HG02678 (cell line): ENCODE measurements at regions not wholly inside any gene's neighbourhood (a gene's known extent, or its start where the extent isn't known, plus 50 kb on each side); places are given as distances from the start of the nearest gene placed in this dataset.

Experiments
- ATAC-seq: cut with Tn5 transposase; IDR thresholded peaks from one replicate; pipeline ENCODE4 v1.9.1; 2021; ENCODE audit warnings: mild to moderate bottlenecking, moderate library complexity; ENCODE audit not compliant: unreplicated experiment

DNA sequence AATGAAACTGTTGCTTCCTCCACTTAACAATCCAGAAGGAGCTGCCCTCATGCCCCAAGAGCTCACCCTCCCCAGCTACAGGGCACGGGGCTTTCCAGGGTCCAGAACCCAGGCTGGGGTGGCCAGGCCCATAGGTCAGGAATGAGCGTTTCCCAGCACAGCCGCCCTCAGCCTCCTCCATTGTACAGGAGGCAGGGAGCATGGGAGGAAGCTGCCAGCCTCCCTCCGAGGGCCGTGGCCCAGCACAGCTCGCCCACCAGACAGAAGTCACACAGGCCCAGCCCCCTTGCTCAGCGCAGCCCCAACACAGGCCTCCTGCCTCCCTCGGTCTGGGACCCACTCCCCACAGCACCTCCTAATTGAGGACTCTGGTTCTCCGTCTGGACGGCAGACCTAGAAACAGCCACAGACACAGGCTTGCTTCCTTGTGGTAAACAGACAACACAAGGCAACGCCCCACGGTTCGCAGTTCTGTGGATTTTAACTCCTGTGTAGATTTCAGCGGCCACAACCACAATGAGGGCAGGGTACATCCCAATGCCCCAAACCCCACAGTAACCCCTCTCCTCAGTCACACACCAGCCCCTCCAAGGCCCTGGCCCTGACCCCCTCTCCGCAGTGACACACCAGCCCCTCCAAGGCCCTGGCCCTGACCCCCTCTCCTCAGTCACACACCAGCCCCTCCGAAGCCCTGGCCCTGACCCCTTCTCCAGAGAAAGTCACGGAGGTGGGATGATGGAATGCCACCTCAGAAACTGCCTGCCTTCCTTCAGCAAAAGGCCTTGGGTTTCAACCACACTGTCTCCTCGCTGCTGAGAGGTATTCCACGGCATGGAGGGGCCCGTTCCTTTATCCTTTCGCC is 173.5 kb downstream of the DLL1 start:
- ATAC-seq = no peak

DNA sequence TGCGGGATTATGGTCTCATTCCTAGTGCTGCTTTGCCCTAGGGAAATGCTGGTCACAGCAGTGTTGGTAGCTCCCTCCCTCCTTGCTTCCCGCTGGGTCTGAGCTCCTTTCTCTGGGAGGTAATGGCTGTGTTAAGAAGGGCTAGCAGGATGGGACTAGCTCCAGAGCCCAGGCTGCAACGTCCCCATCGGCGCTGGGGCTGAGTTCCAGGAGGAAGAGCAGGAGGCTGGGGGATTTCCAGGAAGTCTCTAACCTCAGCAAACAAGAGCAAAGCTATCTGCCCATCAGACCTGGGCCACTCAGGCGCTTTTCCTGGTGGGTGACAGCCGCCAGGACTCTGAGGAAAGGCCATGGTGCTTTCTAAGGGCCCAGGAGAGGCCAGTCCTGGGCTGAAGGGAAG is 174.2 kb downstream of the DLL1 start:
- no peak for ATAC-seq

DNA sequence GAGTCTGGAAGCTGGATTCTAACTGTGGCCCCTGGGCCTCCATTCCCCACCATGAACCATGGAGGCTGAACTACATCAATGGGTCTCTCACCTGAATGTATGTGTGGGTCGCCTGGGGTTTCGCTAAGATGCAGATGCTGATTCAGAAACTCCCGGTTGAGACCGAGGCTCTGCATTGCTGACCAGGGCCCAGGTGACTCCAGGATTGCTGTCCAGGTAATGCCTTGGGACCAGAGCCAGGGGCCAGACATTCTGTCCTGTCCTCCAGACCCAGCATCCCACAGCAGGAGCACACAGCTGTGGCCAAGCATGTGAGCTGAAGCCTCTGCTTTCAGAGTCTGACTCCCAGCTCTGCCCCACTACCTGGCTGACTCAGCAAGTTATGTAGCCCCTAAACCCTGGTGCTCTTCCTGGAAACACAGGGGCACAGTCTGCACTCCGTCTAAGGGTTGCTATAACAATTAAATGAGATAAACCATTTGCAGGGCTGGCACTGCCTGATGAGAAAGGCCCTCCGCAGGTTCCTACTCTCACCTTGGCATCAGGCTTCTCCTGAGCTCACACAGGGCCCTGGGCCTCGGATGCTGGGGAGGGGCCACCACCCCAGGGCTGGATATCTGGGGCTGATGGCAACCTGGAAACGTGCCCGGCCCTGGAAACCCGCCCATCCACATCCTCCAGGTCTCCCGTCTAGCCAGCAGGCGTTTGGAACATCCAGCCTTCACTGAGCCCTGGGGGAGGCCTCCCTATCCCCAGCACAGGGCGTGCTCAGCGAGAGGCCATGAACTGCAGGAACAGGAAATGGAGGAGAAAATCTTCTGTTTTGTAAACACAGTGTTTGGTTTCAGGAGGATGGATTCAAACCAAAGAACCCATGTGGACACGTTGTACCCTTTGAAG is 175.7 kb downstream of the DLL1 start:
- no peak for ATAC-seq

DNA sequence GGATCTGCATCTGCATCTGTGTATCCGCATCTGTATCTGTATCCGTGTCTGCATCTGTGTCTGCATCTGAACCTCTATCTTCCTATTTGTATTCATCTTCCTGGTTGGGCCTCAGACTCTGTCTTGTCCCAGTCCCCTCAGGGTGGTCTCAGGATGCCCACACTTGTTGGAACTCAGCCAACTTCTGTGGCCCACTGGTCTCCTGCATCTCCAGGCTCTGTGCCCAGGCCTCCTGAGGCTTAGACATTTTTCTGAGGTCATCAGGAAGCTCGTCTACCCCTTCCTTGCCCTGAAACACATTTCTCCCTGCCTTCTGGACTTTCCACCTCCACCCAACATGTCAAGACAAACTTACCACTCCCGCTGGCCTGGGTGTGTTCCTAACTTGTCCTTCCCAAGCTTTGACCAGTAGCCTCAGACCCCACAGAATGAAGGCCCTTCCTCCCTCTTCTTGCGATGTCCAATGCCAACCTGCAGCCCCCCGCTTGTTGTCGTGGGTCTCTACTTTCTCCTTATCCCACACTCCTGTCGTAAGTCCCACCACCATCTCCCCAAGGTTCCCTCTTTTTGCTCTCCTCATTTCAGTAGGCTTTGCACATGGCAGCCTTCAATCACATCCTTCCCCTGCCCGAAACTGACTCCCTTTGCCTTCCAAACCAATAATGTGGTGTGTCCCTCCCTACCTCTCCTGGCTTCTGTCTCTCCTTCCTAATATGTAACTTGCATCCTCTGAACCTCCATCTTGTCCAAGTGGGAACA is 176.5 kb downstream of the DLL1 start:
- ATAC-seq = no peak

DNA sequence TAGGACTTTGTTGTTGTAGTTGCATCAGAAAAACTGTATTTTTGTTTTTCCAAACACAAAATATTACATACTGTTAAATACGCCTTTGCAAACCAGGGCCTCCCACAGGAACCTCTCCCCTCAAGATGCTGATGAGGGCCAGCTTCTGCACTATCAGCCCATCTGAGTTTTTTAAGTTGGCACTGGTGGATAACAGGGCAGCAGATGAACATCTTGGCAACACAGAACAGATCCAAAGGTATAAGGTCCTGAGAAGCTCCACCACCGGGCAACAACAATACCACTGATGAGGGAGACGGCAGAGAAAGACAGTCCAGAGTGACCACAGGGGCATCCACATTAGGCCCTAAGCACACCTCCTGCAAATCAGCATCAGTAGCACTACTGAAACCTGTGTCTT is 177.7 kb downstream of the DLL1 start:
- ATAC-seq = no peak

DNA sequence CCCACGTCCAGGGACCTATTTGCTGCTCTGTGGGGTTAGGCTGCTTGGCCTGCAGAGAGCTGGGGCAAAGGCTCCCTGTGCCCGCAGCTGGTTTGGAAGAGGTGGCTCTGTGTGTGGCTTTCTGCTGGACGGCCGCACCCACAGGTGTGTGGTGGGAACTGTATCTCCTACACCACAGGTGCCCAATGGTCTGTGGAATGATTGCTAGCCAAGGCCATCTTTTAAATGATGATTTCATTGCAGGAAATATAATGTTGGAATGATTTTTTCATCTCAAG is 178.4 kb downstream of the DLL1 start:
- no peak for ATAC-seq

DNA sequence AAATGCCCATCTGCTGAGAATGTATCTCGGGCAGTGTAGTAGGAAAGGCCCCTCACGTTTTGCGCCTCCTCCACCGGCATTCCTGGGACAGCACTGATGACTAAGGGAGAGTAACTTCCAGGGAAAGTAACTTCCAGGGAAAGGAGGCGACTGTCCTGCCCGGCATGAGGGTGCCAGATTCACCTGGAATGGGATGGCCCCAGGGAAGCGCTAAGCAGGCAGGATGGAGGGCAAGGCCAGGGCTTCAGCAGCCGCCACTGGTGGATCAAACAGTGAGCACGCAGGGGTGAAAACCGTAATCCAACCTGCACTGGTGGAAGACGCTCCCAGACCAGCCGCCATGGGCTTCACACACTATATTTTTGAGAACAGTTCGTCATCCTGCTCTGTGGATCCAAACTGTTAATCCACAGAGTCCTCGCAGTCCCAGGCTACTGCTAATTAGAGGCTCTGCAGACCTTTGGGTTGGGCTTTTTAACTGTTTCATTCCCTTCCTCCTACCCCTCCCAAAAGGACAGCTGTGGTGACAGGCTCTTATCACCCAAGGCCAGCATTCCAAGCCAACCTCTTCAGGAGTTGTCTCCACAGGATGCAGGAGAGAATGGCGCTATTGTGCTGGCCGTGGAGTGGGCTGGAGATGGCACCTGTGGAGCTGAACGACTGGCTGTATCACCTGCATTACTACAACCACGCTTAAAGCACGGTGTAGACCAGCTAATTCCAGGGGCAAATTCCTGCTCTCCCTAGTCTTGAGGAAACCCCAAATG is 178.9 kb downstream of the DLL1 start:
- ATAC-seq = no peak

DNA sequence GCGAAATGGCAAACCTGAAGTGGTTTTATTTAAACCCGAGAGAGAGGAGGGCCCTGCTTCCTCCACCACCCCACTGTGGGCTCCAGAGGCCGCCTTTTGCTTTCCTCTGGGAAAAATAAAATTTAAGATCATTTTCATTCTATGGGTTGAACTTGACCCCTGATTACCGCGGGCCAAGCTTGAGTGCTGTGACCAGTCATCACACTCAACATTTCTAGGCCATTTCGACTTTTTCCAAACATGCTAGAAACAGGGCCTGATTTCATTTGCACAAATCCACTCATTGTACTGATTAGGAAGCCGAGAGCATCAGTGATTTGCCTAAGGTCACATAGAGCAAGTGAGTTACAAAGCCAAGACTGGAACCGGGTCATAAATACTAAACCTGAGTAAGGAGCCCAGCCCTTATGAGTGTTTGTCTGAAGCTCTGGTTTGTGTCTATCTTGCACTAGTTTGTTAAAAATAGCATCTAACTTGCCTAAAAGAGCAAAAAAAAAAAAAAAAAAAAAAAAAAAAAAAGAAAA is 179.7 kb downstream of the DLL1 start:
- ATAC-seq = no peak

DNA sequence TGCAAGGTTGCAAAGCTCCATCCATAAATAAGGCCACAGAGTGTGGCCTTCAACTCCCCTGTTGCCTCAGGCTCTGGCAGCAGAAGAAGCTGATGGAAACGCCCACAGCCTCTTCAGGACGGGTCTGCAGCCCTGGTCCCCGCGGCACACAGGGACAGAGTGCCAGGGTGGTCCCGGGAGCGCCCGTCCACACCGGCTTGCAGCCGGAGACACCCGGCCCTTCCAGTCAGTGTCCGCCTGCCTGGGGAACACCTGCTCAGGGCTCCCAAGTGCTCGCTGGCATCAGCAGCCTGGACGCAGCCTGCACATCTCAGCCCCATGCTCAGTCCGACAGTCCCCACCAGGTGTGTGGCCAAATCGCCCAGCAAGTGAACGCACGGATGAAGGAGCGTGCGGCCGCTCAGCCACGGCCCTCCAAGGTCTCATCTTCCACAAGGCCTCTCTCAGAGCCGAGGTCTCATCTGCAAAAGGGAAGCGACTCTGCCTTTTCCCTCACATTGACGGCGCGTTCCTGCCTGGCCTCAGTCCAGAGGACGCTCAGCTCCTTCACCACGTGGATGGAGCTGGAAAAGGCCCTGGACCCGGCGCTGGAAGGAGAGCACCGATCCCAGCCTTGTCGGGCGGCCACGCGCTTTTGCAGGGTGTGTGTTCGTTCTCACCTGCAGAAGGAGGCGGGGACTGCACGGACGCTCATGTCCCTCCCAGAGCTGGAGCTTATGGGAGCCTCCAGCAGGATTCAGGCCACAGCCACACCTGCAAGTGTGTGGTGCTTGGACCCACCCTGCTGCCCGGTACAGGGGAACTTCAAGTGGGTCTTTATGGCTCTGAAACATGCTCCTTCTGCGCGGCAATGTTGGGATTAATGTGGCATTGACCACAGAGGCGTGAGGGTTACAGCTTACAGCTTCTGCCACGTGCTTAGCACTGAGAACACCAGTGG is 180.4 kb downstream of the DLL1 start:
- ATAC-seq = no peak

DNA sequence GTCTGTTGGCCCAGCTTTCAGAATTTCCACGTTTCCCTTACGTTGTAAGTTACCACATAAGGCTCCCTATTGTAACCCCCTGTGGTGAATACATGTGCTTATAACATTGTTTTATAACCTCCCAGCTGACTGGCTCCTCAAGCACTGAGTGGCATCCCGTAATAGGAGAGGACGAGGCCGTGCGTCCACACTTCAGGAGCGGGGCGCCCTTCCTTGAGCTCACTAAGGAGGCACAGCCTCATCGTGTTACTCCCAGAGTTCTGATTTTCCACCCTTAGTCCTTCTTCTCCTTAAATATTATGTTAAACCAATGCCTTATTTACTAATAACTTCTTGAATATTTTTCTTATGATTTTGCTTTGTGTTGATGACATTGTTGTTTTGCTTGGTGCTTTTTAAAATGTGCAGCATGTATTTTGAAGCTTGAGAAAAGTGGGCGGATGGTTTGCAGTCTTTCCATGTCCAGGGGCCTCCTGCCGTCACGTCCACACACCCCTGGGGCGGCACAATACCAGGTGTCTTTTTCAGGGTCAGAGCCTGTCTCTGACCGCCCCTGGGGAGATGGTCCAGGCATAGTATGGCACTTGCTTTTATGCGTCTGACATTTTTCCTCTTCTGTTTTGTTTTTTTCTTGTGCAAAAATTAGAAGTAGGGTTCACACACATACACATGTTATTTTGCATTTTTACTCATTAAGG is 181.8 kb downstream of the DLL1 start:
- ATAC-seq = no peak

DNA sequence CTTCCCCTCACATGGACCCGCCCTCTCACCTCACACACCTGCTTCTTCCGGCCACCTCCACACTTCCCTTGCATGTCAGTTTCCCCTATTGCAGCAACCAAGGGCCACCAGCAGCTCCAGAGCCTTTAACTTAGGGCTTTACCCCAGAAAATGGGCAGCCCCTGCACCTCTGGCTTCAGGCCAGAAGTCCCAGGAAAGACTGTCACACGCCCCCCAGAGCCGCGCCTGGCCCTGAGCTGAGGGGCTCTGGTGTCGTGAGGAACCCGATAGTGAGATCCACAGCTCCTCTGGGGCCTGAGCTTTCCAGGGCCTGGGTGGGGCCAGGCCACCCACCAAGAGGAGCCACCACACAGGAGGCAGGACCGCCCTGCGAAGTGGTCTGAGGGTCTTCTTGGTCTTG is 182.4 kb downstream of the DLL1 start:
- no peak for ATAC-seq

DNA sequence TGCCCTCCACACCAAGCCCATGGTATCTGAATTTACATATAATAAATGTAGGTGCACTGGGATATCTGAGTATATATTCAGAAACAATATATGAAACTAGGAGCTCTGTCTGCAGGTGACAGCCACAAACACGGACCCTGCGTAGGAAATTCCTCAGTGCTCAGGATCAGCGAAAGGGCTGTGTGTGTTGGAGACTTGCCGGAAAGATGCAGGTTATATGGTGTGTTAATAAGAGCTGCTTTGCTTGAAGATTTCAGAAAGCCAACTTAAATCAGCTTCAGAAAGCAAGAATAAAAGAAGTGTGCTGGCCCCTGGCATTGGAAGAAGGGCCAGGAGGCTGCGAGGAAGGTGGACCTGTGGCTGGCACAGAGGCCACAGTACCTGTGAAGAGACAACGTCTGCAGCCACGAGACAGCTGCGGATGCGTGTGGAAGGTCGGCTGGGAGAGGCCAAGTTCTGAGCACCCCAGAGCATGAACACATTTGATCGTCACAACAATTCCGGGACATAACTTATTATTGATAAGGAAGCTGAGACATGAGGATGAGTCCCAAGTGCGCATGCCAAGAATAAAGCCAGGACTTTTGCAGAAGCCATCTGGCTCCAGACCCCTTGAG is 183.2 kb downstream of the DLL1 start:
- ATAC-seq = no peak

DNA sequence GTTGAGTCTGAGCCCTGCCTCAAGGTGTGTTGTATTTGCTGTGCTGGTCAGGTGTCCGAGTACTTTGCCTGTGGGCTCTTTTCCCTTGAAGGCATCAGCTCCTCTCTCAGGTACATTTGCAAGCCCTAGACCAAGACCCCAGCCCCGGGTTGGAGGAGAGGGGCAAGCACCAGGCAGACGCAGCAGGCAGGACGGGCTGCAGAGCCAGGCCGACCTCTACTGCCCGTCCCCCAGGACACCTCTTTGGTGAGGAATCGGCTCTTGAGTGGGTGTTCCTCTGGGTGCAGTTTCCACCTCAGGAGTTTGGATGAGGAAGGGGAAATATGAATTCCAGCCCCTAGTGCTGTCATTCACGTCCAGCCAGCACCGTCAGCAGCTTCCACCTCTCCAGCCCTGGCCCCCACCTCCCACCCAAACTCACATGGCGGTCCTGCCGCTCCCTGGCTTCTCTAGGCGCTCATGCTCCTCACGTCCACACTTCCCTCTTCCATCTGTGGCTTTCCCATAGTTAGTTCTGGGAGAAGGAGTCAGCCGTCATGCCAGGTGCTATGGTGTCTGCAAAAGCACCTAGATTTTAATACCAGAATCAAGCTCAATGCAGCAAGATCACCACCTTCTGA is 183.9 kb downstream of the DLL1 start:
- no peak for ATAC-seq

DNA sequence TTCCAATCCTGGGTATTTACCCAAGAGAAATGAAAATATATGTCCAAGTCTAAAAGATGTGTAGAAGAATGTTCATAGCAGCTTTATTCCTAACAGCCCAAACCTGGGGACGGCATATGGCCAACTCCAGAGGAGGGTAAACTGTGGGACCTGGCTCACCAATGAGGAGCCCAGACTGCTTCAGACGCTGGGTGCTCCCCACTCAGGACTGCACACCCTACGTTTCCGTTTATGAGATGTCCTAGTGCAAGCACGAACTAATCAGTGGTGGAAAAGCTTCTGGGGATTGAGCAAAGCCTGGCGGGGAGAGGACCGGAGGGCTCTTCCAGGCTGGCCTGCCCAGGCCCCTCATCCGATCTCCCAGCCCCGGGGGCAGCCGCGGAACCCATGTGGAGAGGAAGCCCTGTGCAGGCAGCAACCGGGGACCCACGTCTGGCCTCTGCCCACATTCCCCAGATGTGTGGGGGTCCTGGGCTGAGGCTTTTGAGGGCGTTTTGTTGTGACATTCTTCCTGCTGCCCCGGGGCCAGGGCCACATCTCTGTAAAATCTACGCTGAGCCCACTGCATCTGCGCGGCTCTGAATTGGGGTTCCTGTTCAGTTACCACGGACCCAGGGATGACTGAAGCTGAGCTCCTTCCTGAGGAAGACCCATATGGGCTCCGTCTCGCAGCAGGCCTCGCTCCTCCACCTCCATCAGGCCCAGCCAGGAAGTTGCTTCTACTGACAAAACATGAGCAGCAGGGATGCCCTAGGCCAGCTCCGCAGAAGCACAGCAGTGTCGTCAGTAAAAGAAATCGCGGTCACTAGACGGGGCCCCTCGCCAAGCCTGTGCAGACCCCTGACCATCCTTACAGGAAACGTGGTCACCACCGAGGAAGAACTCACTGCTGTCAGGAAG is 188.0 kb downstream of the DLL1 start:
- no peak for ATAC-seq

DNA sequence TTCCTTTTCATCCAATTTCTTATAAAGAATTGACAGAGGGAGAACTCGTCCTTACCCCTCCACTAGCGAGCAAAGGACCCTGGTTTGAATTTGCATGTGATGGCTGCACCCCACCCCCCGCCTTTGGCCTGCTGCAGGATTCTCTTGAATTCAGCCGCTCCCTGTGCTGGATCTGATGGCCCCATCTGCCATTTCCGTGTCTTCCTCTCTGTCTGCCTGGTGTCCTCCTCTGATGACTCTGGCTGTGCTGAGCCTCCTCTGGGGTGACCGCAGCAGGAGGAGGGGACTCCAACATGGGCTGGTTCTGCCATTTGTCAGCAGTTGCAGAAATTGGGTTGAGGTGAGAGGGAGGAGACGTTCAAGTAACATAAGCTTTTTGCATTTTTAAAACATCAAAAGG is 188.8 kb downstream of the DLL1 start:
- no peak for ATAC-seq

DNA sequence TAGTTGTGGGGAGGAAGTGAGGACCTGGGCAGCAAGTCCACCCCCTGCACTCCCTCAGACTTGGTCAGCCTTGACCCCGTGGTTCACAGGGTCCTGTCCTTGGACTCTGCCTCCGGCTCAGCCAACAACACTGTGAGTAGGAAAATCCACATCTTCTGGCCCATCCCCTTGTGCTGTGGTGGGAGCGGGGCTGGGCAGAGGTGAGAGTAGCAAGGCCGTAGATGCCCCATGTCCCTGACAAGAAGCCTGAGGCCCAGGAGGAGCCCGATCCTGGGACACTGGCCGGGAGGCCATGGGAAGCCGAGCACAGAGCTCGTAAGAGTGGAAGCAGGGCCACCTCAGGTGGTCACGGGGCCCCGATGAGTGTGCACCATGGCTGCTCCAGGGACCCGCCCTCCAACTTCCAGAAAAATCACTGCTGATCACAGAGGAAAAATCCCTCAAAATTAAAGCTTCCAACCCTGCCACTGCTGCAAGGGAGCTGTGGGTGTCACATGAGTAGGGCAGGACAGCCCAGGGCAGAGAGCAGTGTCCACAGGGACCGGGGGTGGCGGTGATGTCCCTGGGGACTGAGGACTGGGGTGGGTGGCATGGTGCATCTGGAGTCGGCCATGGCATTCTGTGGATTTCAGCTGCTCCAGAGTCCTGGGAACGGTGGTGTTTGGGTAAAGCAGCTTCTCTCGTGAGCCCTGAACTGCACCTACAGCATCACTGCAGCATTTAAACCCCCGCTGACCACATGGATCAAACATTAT is 189.4 kb downstream of the DLL1 start:
- ATAC-seq = no peak
